HepG2 (cell line): ENCODE measurements at regions not wholly inside any gene's neighbourhood (a gene's known extent, or its start where the extent isn't known, plus 50 kb on each side); places are given as distances from the start of the nearest gene placed in this dataset.

Source experiments
- ATAC-seq: fragments of 200-7000 bp; cut with Tn5 transposase; 3 replicates; pipeline ENCODE4 v1.9.1; 2020; ENCODE audit warnings: mild to moderate bottlenecking, moderate library complexity
- BruUV-seq: library from RNA; stranded (reverse); fragments of 400-500 nt; replicated peaks from 2 replicates; lab custom pipeline; 2021; lab: Mats Ljungman, UMichigan
- CTCF ChIA-PET: fragments of 300-600 bp; formaldehyde crosslinking; extraction: SDS; loops from one replicate; lab custom pipeline; 2021; ENCODE audit warnings: low total read pairs, inconsistent platforms, low intra/inter-chr PET ratio; lab: Yijun Ruan, JAX
- POLR2A ChIA-PET: fragments of 350-600 bp; sonication (Branson Sonifier 250); formaldehyde crosslinking; loops from one replicate; lab custom pipeline; 2020; ENCODE audit warnings: antibody characterized with exemption, inconsistent platforms; lab: Yijun Ruan, JAX
- DNase-seq: peaks from one replicate; pipeline ENCODE4 v3.0.0-alpha.2; 2015; ENCODE audit warnings: low spot score
- FAIRE-seq: peaks from 3 replicates; lab custom pipeline; 2011; peaks lifted over from hg19 to GRCh38; lab: Jason Lieb, UNC
- H2AFZ ChIP-seq: one replicate; pipeline ENCODE4 v1.6.1; 2011; ENCODE audit warnings: low read length, inconsistent platforms
- H3K27ac ChIP-seq: fragments of 300-600 bp; 3 replicates; pipeline ENCODE4 v1.8.0; 2011; ENCODE audit warnings: mixed run types, mild to moderate bottlenecking, mixed read lengths, low read length, inconsistent platforms; ENCODE audit not compliant: insufficient read depth; ENCODE audit errors: extremely low read length
- H3K27me3 ChIP-seq, 2 experiments: fragments of 200-600 bp in 1 of 2; 2 replicates in 1 of 2; 3 replicates in 1 of 2; pipeline versions ENCODE4 v1.6.0 to v1.8.0; 2011; ENCODE audit warnings: low read length in 2 of 2, mild to moderate bottlenecking in 2 of 2, moderate library complexity in 2 of 2, inconsistent platforms in 1 of 2; ENCODE audit not compliant: insufficient read depth in 2 of 2, control insufficient read depth in 1 of 2
- H3K36me3 ChIP-seq, 2 experiments: fragments of 200-600 bp in 1 of 2; replicated peaks in 1 of 2; 2 replicates in 1 of 2; 3 replicates in 1 of 2; pipeline versions ENCODE4 v1.5.1 to v1.8.0; 2011; ENCODE audit warnings: low read length in 2 of 2, inconsistent platforms in 1 of 2; ENCODE audit not compliant: insufficient read depth in 2 of 2, control insufficient read depth in 1 of 2
- H3K4me1 ChIP-seq: 2 replicates; pipeline ENCODE4 v1.5.1; 2012; ENCODE audit warnings: low read length, inconsistent platforms; ENCODE audit not compliant: insufficient read depth
- H3K4me2 ChIP-seq: 2 replicates; pipeline ENCODE4 v1.6.0; 2011; ENCODE audit warnings: low read depth, low read length, inconsistent platforms
- H3K4me3 ChIP-seq, 3 experiments: fragments of 200-600 bp in 1 of 3; sonication (generic), shearing (Covaris generic) in 1 of 3; replicated peaks in 1 of 3; 2 replicates each; pipeline ENCODE4 v1.5.1; 2011 to 2016; ENCODE audit warnings: low read length in 3 of 3, inconsistent platforms in 2 of 3, low read depth in 2 of 3, mild to moderate bottlenecking in 2 of 3, control low read depth in 1 of 3, mixed read lengths in 1 of 3; ENCODE audit not compliant: insufficient read depth in 1 of 3
- H3K79me2 ChIP-seq: one replicate; pipeline ENCODE4 v1.6.1; 2011; ENCODE audit warnings: low read length, inconsistent platforms; ENCODE audit not compliant: insufficient read depth
- H3K9ac ChIP-seq: 2 replicates; pipeline ENCODE4 v1.6.0; 2011; ENCODE audit warnings: mild to moderate bottlenecking, low read depth, low read length, inconsistent platforms; ENCODE audit not compliant: insufficient read depth
- H3K9me3 ChIP-seq: 2 replicates; pipeline ENCODE4 v1.5.1; 2012; ENCODE audit warnings: mild to moderate bottlenecking, low read length
- H4K20me1 ChIP-seq: 2 replicates; pipeline ENCODE4 v1.6.0; 2011; ENCODE audit warnings: inconsistent platforms, mild to moderate bottlenecking, low read length, moderate library complexity; ENCODE audit not compliant: insufficient read depth
- CTCF ChIP-seq: sonication (generic); formaldehyde crosslinking; IDR thresholded peaks from 2 replicates; pipeline ENCODE4 v1.5.0; 2020; ENCODE audit warnings: mild to moderate bottlenecking, missing genetic modification reagents, moderate library complexity
- GPBP1L1 ChIP-seq: sonication (generic); formaldehyde crosslinking; IDR thresholded peaks from 2 replicates; pipeline ENCODE4 v1.5.0; 2020; ENCODE audit warnings: mild to moderate bottlenecking, missing genetic modification reagents
- SRSF4 ChIP-seq: fragments of 200-400 bp; formaldehyde crosslinking; IDR thresholded peaks from one replicate; pipeline ENCODE4 v1.6.1; 2018; ENCODE audit warnings: mild to moderate bottlenecking, low read depth, low read length, moderate library complexity; ENCODE audit not compliant: poor library complexity, severe bottlenecking
- STAG1 ChIP-seq: sonication (generic); formaldehyde crosslinking; IDR thresholded peaks from 2 replicates; pipeline ENCODE4 v1.4.0; 2020; ENCODE audit warnings: missing genetic modification reagents
- ZKSCAN8 ChIP-seq: IDR thresholded peaks from 2 replicates; pipeline ENCODE4 v1.6.1; 2016; ENCODE audit warnings: borderline replicate concordance, missing genetic modification reagents, missing compliant biosample characterization
- ZNF782 ChIP-seq: sonication (generic); formaldehyde crosslinking; IDR thresholded peaks from 2 replicates; pipeline ENCODE4 v1.4.0; 2020; ENCODE audit warnings: missing genetic modification reagents, mild to moderate bottlenecking, borderline replicate concordance
- WGBS: methylation state at CpG from one replicate; pipeline ENCODE4 v1.1.6; 2017; ENCODE audit warnings: low lambda C conversion rate; 5-methylcytosine and 5-hydroxymethylcytosine counted together
- in situ Hi-C: cut with HindIII; loops from 2 replicates; pipeline ENCODE4 v1.10.0; 2017; ENCODE audit warnings: low pct_unique_long_range_greater_than_20kb; ENCODE audit not compliant: extremely low pct_ligation_motif_present
- intact Hi-C: fragments of 100-400 bp; cut with micrococcal nuclease; formaldehyde crosslinking; loops from one replicate; pipeline ENCODE4 v1.10.0; 2022; ENCODE audit not compliant: unreplicated experiment
- TF ChIP-seq, protein P1 (sequence below): sonication (generic); formaldehyde crosslinking; IDR thresholded peaks from 2 replicates; pipeline ENCODE4 v1.5.0; 2020; ENCODE audit warnings: missing genetic modification reagents, mild to moderate bottlenecking, borderline replicate concordance

- TF ChIP-seq ZNF782 (no peak), GPBP1L1 (CRISPR knock-in tag) (no peak)
- TF ChIP-seq, protein P1, sequence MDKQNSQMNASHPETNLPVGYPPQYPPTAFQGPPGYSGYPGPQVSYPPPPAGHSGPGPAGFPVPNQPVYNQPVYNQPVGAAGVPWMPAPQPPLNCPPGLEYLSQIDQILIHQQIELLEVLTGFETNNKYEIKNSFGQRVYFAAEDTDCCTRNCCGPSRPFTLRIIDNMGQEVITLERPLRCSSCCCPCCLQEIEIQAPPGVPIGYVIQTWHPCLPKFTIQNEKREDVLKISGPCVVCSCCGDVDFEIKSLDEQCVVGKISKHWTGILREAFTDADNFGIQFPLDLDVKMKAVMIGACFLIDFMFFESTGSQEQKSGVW (CRISPR knock-in tag) = no peak
- TF ChIP-seq, all 625 proteins: peak for 0
Observed at GRCh38 chr2:11903085-11903606, 156.7 kb downstream of the LPIN1 start (continued).

- Histone ChIP-seq H3K9ac (no peak overlapping the region), H3K4me1 (no peaks in the 10 kb centered on the region), H3K4me3 (no peak overlapping the region), H3K36me3 (no peaks in the 10 kb centered on the region), H3K4me2 (no peak overlapping the region), H3K79me2 (no peaks in the 10 kb centered on the region), H3K27me3 (0 out of 5 replicates have a peak, but pooled peaks cover 0 to 9% of the 10 kb centered on the region in 2 experiments), H3K9me3 (no peaks in the 10 kb centered on the region), H3K27ac (no peak overlapping the region), H4K20me1 (no peaks in the 10 kb centered on the region), H2AFZ (no peak overlapping the region)
- 0 out of 2 replicates have a peak, but pooled peaks have one; percentile 22 for TF ChIP-seq CTCF (CRISPR knock-in tag)
- no peak for TF ChIP-seq SRSF4
- 0 out of 2 replicates have a peak, but pooled peaks have one; percentile 18 for TF ChIP-seq STAG1 (CRISPR knock-in tag)
- TF ChIP-seq ZKSCAN8 (CRISPR knock-in tag) = no peak
- BruUV-seq = no TSS peak
- ChIA-PET POLR2A (no interaction called here), CTCF (no interaction called here)
- FAIRE-seq (no peak), ATAC-seq (peak; percentile 60), DNase-seq (no peak)
- in situ Hi-C loops = no loop called here
- WGBS = 28% methylated on average over 5 of the region's 5 CpGs
- intact Hi-C loops = no loop called here
Observed at GRCh38 chr2:11904029-11904428, 157.6 kb downstream of the LPIN1 start.
